Tongue (tissue), 1 donor: ENCODE measurements at regions not wholly inside any gene's neighbourhood (a gene's known extent, or its start where the extent isn't known, plus 50 kb on each side); places are given as distances from the start of the nearest gene placed in this dataset.
A peak's percentile ranks its signal among the peaks of the same experiment; 100 is the strongest.
"Not testable (repeated sequence)": the region's sequence is repeated elsewhere in the genome, so short reads cannot be mapped to it uniquely, and the experiment has no call there.

Experiments used
- DNase-seq: peaks from one replicate; pipeline ENCODE4 v3.0.0-alpha.2; 2015

- DNase-seq: no peak
Observed at GRCh38 chr20:12072221-12072953, 154.7 kb downstream of the BTBD3 start.

- DNase-seq: no peak
Observed at GRCh38 chr20:12072954-12073264, 155.2 kb downstream of the BTBD3 start.

DNA sequence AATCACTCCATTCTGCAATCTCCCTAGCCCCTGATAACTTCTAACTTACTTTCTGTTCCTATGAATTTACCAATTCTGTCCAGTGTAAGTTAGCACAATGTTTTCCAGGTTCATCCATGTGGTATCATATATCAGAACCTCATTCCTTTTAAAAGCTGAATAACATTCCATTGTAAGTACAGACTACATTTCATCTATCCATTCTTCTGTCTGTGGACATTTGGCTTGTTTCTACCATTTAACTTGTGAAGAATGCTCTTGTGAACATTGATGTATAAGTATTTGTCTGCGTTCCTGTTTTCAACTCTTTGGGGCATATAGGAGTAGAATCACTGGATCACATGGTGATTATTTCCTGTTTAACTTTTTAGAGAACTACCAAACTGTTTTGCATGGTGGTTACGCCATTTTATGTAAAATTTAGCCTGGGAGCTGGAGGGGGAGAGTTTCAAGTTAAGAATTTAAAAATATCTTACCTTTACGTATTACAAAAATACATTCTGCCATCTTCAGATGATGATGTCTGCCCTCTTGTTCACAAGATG lies 156.5 kb downstream of the BTBD3 start:
- DNase-seq: no peak

GRCh38 chr20:12076200-12076599 lies 158.5 kb downstream of the BTBD3 start:
- DNase-seq: no peak

- DNase-seq: peak; percentile 27
Observed at GRCh38 chr20:12077875-12078274, 160.2 kb downstream of the BTBD3 start.

- no peak for DNase-seq
Observed at GRCh38 chr20:12079490-12079889, 161.8 kb downstream of the BTBD3 start.

DNA sequence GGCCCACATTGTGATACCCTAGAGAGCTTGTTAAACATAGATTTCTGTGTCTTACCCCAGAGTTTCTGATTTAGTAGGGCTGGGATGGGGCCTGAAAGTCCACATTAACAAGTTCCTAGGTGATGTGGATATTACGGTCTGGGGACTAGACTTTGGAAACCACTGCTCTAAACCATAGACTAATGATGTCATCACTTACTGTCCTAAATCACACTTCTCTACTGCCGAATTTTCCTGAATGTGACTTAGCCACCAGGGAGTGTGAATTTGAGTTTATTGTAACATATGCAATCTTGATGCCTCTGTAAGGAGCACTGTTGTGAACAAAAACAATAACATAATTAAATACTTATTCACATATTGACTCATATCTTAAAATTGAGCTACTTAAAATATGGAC lies 165.6 kb downstream of the BTBD3 start:
- DNase-seq: no peak

DNA sequence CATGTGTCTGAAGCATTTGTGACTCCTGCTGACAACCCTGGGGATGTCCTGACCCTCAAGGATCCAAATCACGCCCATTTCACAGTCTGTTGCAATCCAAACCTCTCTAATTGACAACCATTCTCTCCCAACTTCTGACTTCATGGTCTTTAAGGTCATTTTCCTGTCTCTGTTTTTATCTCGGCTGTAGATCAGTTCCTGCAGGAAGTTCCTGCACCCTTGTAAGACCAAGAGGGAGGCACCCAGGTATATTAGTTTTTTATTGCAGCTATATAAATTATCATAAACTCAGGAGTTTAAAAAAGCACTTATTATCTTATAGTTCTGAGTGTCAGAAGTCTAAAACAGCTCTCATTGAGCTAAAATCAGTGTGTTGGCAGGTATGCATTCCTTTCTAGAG lies 166.8 kb downstream of the BTBD3 start:
- no peak for DNase-seq

GRCh38 chr20:12086359-12086758 lies 168.7 kb downstream of the BTBD3 start:
- no peak for DNase-seq

GRCh38 chr20:12090920-12091319 lies 173.2 kb downstream of the BTBD3 start:
- DNase-seq: no peak

DNA sequence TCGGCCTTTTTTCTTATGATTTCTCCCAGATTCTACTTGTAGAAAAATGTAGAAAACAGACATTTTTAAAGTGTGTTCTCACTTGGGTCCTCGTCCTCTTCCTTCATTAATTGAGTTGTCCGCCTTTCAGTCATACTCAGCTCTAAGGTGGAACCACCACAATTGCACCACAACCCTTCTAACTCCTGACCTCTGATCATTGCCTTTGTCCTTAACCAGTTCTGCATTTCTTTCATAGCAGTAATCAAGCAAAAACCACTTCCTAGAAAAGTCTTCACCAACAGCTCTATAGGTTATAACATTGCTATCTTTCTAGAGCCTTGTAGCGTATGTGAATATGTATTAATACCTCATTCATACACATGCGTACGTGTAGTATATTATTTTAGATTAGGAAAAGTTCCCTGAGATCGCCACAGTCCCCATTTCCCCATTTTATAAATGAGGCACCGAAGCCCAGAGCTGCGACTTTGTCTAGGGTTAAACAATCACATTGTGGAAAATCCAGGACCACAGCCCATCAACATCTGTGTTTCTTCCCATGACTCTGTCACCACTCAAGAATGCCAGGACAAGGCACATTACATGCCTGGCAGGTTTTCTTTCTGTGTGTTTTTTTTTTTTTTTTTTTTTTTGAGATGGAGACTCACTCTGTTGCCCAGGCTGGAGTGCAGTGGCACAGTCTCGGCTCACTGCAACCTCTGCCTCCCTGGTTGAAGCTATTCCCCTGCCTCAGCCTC lies 175.5 kb downstream of the BTBD3 start:
- DNase-seq: no peak

GRCh38 chr20:12093797-12094190 lies 176.1 kb downstream of the BTBD3 start:
- DNase-seq: not testable (repeated sequence)

DNA sequence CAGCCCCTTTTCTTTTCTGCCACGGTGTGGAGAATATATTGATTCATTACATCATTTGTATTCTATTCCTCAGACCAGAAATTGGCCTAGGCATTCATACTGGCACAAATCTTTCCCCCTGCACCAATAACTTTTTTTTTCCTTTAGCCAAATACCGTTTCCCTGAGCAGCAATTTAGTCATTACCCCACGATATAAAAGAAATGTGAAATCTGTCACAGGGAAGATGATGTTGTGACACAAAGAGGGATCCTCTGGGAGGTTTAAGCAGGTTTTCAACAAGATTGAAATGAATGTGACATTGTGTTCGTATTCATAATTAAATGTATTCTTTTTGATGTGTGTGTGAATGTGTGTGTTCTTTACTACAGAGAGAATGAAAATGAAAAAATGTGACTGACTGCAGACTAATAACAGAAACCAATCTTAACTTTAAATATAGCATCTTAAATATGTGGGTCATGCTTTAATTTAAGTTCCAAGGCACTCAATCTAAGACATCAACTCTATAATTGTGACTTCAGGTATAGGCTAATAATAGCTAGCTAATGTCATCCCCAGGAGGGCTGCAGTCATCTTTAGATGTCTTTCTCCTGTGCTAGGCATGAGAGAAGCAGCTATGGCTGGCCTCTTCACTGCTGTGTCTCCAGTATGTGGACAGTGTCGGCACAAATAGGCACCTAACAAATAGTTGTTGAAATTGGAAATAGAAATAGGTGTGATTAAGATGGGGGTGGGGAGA lies 177.7 kb downstream of the BTBD3 start:
- DNase-seq: no peak

- peak; percentile 32 for DNase-seq
Observed at GRCh38 chr20:12098421-12098820, 180.7 kb downstream of the BTBD3 start.

DNA sequence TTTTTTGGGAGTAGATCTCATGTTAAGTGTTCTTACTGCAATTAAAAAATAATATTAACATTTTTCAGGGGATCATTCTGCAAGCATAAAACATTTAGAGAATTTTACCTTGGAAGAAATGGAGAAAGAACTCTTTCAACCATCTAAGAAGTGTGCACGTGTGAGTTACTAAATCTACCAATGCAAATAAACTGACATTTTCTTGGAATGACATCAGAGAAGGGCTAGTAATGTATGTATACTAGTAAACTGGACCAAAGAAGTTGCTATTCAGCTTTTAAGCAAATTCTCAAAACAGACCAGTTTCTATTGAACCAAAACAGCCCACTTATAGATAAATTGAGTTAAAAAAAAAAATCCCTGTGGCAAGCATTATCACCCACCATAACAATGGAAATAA lies 191.2 kb downstream of the BTBD3 start:
- peak; percentile 18 for DNase-seq

- DNase-seq: no peak
Observed at GRCh38 chr20:12110274-12110673, 192.6 kb downstream of the BTBD3 start.

- no peak for DNase-seq
Observed at GRCh38 chr20:12110711-12111110, 193.0 kb downstream of the BTBD3 start.

- no peak for DNase-seq
Observed at GRCh38 chr20:12111431-12112088, 193.9 kb downstream of the BTBD3 start.

GRCh38 chr20:12112089-12112474 lies 194.4 kb downstream of the BTBD3 start:
- DNase-seq: no peak

DNA sequence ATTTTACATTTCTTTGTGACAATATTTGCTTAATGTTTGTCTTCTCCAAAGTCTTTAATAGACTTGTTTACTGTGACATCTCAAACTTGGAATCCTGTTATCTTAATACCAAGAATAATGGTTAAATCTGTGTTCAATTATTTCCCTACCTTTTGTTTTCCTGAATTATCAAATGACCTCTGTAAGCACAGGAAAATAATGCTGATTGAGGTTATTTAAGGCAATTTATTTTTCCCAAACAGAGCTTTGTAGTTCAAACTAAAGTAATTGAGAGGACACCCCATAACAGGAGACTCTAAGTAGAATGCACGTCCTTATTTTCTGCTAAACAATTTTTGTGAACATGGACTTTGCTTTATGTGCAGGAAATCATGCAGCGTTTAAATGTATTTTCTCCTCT lies 195.0 kb downstream of the BTBD3 start:
- DNase-seq: no peak

- no peak for DNase-seq
Observed at GRCh38 chr20:12113075-12113467, 195.4 kb downstream of the BTBD3 start.
